ENCODE measurements at regions not wholly inside any gene's neighbourhood (a gene's known extent, or its start where the extent isn't known, plus 50 kb on each side); places are given as distances from the start of the nearest gene placed in this dataset.

- no peak overlapping the region for H3K27ac ChIP-seq (ENCODE audit: insufficient read depth, low read length, poor library complexity, severe bottlenecking)
Observed at GRCh38 chr5:2111569-2112105, 228.9 kb upstream of the IRX4 start.

GRCh38 chr5:2110934-2111462 is 228.3 kb upstream of the IRX4 start:
- DNase-seq: no peak
- no peaks in the 10 kb centered on the region for H3K36me3 ChIP-seq (ENCODE audit: control insufficient read depth, insufficient read depth, low read length)

More at GRCh38 chr5:2111569-2112105, 228.9 kb upstream of the IRX4 start:
- no peak for DNase-seq
- H3K36me3 ChIP-seq (ENCODE audit: control insufficient read depth, insufficient read depth, low read length): no peaks in the 10 kb centered on the region
- no peaks in the 10 kb centered on the region for H3K27me3 ChIP-seq (replicated peaks; ENCODE audit: control insufficient read depth, insufficient read depth, low read length, poor library complexity, severe bottlenecking)
- H3K4me1 ChIP-seq (ENCODE audit: control insufficient read depth, insufficient read depth, low read length, poor library complexity, severe bottlenecking): no peaks in the 10 kb centered on the region
- no peak overlapping the region for H3K4me3 ChIP-seq (ENCODE audit: insufficient read depth, low read depth, low read length, poor library complexity, severe bottlenecking)
- no peaks in the 10 kb centered on the region for H3K9me3 ChIP-seq (ENCODE audit: control insufficient read depth, low read length)

GRCh38 chr5:2110137-2110933 is 227.6 kb upstream of the IRX4 start:
- Histone ChIP-seq H3K27ac (ENCODE audit: insufficient read depth, low read length, poor library complexity, severe bottlenecking) (no peak overlapping the region), H3K27me3 (replicated peaks; ENCODE audit: control insufficient read depth, insufficient read depth, low read length, poor library complexity, severe bottlenecking) (no peaks in the 10 kb centered on the region), H3K4me3 (ENCODE audit: insufficient read depth, low read depth, low read length, poor library complexity, severe bottlenecking) (no peak overlapping the region), H3K4me1 (ENCODE audit: control insufficient read depth, insufficient read depth, low read length, poor library complexity, severe bottlenecking) (no peaks in the 10 kb centered on the region), H3K9me3 (ENCODE audit: control insufficient read depth, low read length) (no peaks in the 10 kb centered on the region), H3K36me3 (ENCODE audit: control insufficient read depth, insufficient read depth, low read length) (no peaks in the 10 kb centered on the region)
- DNase-seq: no peak

More at GRCh38 chr5:2110934-2111462, 228.3 kb upstream of the IRX4 start:
- Histone ChIP-seq H3K27ac (ENCODE audit: insufficient read depth, low read length, poor library complexity, severe bottlenecking) (no peak overlapping the region), H3K9me3 (ENCODE audit: control insufficient read depth, low read length) (no peaks in the 10 kb centered on the region), H3K4me1 (ENCODE audit: control insufficient read depth, insufficient read depth, low read length, poor library complexity, severe bottlenecking) (no peaks in the 10 kb centered on the region), H3K4me3 (ENCODE audit: insufficient read depth, low read depth, low read length, poor library complexity, severe bottlenecking) (no peak overlapping the region), H3K27me3 (replicated peaks; ENCODE audit: control insufficient read depth, insufficient read depth, low read length, poor library complexity, severe bottlenecking) (no peaks in the 10 kb centered on the region)

- Histone ChIP-seq H3K4me1 (ENCODE audit: control insufficient read depth, insufficient read depth, low read length, poor library complexity, severe bottlenecking) (no peaks in the 10 kb centered on the region), H3K9me3 (ENCODE audit: control insufficient read depth, low read length) (no peaks in the 10 kb centered on the region), H3K27me3 (replicated peaks; ENCODE audit: control insufficient read depth, insufficient read depth, low read length, poor library complexity, severe bottlenecking) (no peaks in the 10 kb centered on the region), H3K27ac (ENCODE audit: insufficient read depth, low read length, poor library complexity, severe bottlenecking) (no peak overlapping the region), H3K36me3 (ENCODE audit: control insufficient read depth, insufficient read depth, low read length) (no peaks in the 10 kb centered on the region), H3K4me3 (ENCODE audit: insufficient read depth, low read depth, low read length, poor library complexity, severe bottlenecking) (no peak overlapping the region)
- DNase-seq: no peak
Observed at GRCh38 chr5:2109566-2109965, 226.8 kb upstream of the IRX4 start.

- no peak overlapping the region for H3K4me3 ChIP-seq (ENCODE audit: insufficient read depth, low read depth, low read length, poor library complexity, severe bottlenecking)
- H3K4me1 ChIP-seq (ENCODE audit: control insufficient read depth, insufficient read depth, low read length, poor library complexity, severe bottlenecking): no peaks in the 10 kb centered on the region
- H3K27ac ChIP-seq (ENCODE audit: insufficient read depth, low read length, poor library complexity, severe bottlenecking): no peak overlapping the region
- no peaks in the 10 kb centered on the region for H3K36me3 ChIP-seq (ENCODE audit: control insufficient read depth, insufficient read depth, low read length)
- DNase-seq: no peak
- H3K27me3 ChIP-seq (replicated peaks; ENCODE audit: control insufficient read depth, insufficient read depth, low read length, poor library complexity, severe bottlenecking): no peaks in the 10 kb centered on the region
- no peaks in the 10 kb centered on the region for H3K9me3 ChIP-seq (ENCODE audit: control insufficient read depth, low read length)
Observed at GRCh38 chr5:2106721-2107120, 224.0 kb upstream of the IRX4 start.

GRCh38 chr5:2105141-2105540 is 222.4 kb upstream of the IRX4 start:
- no peak for DNase-seq
- H3K27ac ChIP-seq (ENCODE audit: insufficient read depth, low read length, poor library complexity, severe bottlenecking): no peak overlapping the region
- no peaks in the 10 kb centered on the region for H3K9me3 ChIP-seq (ENCODE audit: control insufficient read depth, low read length)
- no peak overlapping the region for H3K4me3 ChIP-seq (ENCODE audit: insufficient read depth, low read depth, low read length, poor library complexity, severe bottlenecking)
- no peaks in the 10 kb centered on the region for H3K36me3 ChIP-seq (ENCODE audit: control insufficient read depth, insufficient read depth, low read length)
- no peaks in the 10 kb centered on the region for H3K27me3 ChIP-seq (replicated peaks; ENCODE audit: control insufficient read depth, insufficient read depth, low read length, poor library complexity, severe bottlenecking)
- no peaks in the 10 kb centered on the region for H3K4me1 ChIP-seq (ENCODE audit: control insufficient read depth, insufficient read depth, low read length, poor library complexity, severe bottlenecking)

- Histone ChIP-seq H3K4me3 (ENCODE audit: insufficient read depth, low read depth, low read length, poor library complexity, severe bottlenecking) (no peak overlapping the region), H3K9me3 (ENCODE audit: control insufficient read depth, low read length) (no peaks in the 10 kb centered on the region), H3K36me3 (ENCODE audit: control insufficient read depth, insufficient read depth, low read length) (no peaks in the 10 kb centered on the region), H3K27ac (ENCODE audit: insufficient read depth, low read length, poor library complexity, severe bottlenecking) (no peak overlapping the region), H3K4me1 (ENCODE audit: control insufficient read depth, insufficient read depth, low read length, poor library complexity, severe bottlenecking) (no peaks in the 10 kb centered on the region), H3K27me3 (replicated peaks; ENCODE audit: control insufficient read depth, insufficient read depth, low read length, poor library complexity, severe bottlenecking) (no peaks in the 10 kb centered on the region)
- DNase-seq: no peak
Observed at GRCh38 chr5:2103940-2104339, 221.2 kb upstream of the IRX4 start.

GRCh38 chr5:2102819-2103776 is 220.4 kb upstream of the IRX4 start:
- H3K4me3 ChIP-seq (ENCODE audit: insufficient read depth, low read depth, low read length, poor library complexity, severe bottlenecking): no peak overlapping the region
- H3K27me3 ChIP-seq (replicated peaks; ENCODE audit: control insufficient read depth, insufficient read depth, low read length, poor library complexity, severe bottlenecking): no peaks in the 10 kb centered on the region
- no peaks in the 10 kb centered on the region for H3K4me1 ChIP-seq (ENCODE audit: control insufficient read depth, insufficient read depth, low read length, poor library complexity, severe bottlenecking)
- no peak for DNase-seq
- H3K36me3 ChIP-seq (ENCODE audit: control insufficient read depth, insufficient read depth, low read length): no peaks in the 10 kb centered on the region
- no peak overlapping the region for H3K27ac ChIP-seq (ENCODE audit: insufficient read depth, low read length, poor library complexity, severe bottlenecking)
- no peaks in the 10 kb centered on the region for H3K9me3 ChIP-seq (ENCODE audit: control insufficient read depth, low read length)

GRCh38 chr5:2101685-2102084 is 219.0 kb upstream of the IRX4 start:
- H3K4me3 ChIP-seq (ENCODE audit: insufficient read depth, low read depth, low read length, poor library complexity, severe bottlenecking): no peak overlapping the region
- H3K9me3 ChIP-seq (ENCODE audit: control insufficient read depth, low read length): no peaks in the 10 kb centered on the region

More at GRCh38 chr5:2101685-2102084, 219.0 kb upstream of the IRX4 start:
- H3K27me3 ChIP-seq (replicated peaks; ENCODE audit: control insufficient read depth, insufficient read depth, low read length, poor library complexity, severe bottlenecking): no peaks in the 10 kb centered on the region
- DNase-seq: no peak
- no peaks in the 10 kb centered on the region for H3K36me3 ChIP-seq (ENCODE audit: control insufficient read depth, insufficient read depth, low read length)
- no peak overlapping the region for H3K27ac ChIP-seq (ENCODE audit: insufficient read depth, low read length, poor library complexity, severe bottlenecking)
- no peaks in the 10 kb centered on the region for H3K4me1 ChIP-seq (ENCODE audit: control insufficient read depth, insufficient read depth, low read length, poor library complexity, severe bottlenecking)
